Tongue (tissue), 1 donor: ENCODE measurements at regions not wholly inside any gene's neighbourhood (a gene's known extent, or its start where the extent isn't known, plus 50 kb on each side); places are given as distances from the start of the nearest gene placed in this dataset.
"Not testable (repeated sequence)": the region's sequence is repeated elsewhere in the genome, so short reads cannot be mapped to it uniquely, and the experiment has no call there.

Experiments used
- DNase-seq: peaks from one replicate; pipeline ENCODE4 v3.0.0-alpha.2; 2015

- DNase-seq: no peak
Observed at GRCh38 chr13:81117416-81117815, 776.5 kb upstream of the SPRY2 start.

DNA sequence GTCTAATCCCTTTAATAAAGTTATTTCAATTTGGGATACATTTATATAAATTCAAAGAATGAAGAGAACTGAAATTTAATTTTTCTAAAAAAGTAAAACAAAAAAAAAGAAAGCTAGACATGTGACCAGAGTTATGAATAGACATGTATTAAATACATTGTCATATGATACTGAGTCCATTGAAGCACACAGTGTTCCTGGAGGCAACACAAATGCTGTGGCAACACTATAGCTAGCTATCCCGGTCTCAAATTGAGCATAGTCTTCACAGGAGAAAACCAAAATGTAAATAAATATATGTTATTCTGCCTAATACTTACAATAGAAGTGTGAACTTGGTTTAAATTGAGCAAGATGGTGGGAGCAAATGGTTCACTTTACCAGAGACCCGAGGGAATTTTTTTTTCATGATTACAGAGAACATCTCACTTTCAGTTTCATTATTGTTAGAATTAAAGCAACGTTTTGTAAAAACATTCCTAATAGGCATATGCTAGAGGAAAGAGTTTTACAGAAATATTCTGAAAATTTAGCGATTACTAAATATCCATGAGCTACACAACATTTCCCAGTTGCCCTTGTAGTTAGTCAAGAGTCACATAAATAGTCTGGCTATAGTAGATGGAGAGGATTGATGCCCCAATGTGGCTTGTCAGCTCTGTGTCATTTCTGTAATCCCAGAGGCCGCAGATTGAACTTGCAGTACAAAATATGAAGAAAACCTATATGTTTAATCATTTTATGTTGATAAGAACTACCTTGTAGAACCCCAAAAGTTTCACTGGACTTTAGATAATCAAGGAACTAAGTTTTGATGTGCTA is 775.7 kb upstream of the SPRY2 start:
- no peak for DNase-seq

DNA sequence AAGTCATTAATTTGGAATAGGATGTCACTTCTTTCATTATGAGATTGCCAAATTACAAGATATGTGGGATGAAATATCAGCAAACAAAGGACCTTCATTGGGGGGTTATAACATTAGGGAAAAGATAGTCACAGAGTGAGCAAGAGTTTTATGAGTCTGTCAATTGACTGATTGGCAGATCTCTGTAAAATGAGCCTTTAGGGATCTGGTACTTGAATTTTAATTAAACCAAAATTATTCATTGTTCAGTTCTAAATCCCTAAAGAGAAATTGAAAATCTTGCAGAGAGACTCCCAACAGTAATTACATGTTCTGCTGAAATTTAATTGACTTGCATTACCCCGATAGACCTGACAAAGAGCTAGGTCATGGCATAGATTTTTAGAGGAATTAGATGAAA is 768.1 kb upstream of the SPRY2 start:
- DNase-seq: no peak

GRCh38 chr13:81106348-81106747 is 765.4 kb upstream of the SPRY2 start:
- no peak for DNase-seq

GRCh38 chr13:81104035-81104715 is 763.2 kb upstream of the SPRY2 start:
- no peak for DNase-seq

- DNase-seq: not testable (repeated sequence)
Observed at GRCh38 chr13:81102066-81102465, 761.1 kb upstream of the SPRY2 start.

GRCh38 chr13:81089371-81090157 is 748.6 kb upstream of the SPRY2 start:
- DNase-seq: peak; percentile 44

GRCh38 chr13:81080911-81081454 is 740.1 kb upstream of the SPRY2 start:
- no peak for DNase-seq

DNA sequence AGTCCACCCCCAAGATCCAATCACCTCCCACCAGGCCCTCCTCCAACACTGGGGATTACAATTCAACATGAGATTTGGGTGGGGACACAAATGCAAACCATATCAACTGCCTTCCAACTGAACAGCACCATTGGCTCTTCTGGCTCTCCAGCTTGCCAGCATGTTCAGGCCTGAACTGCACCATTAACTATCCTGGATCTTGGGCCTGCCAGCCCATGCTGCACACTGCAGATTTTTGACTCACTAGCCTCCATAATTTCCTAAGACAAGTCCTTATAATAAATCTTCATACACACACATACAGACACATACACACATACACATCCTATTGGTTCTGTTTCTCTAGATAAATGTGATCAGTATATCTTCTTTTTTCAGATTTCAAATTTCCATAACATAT is 737.1 kb upstream of the SPRY2 start:
- no peak for DNase-seq

DNA sequence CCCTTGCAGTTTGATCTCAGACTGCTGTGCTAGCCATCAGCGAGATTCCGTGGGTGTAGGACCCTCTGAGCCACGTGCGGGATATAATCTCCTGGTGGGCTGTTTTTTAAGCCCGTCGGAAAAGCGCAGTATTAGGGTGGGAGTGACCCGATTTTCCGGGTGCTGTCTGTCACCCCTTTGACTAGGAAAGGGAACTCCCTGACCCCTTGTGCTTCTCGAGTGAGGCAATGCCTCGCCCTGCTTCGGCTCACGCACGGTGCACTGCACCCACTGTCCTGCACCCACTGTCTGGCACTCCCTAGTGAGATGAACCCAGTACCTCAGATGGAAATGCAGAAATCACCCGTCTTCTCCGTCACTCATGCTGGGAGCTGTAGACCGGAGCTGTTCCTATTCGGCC is 728.9 kb upstream of the SPRY2 start:
- not testable (repeated sequence) for DNase-seq

GRCh38 chr13:81058916-81059290 is 718.0 kb upstream of the SPRY2 start:
- DNase-seq: no peak

GRCh38 chr13:81058211-81058915 is 717.4 kb upstream of the SPRY2 start:
- no peak for DNase-seq

GRCh38 chr13:81051873-81052272 is 710.9 kb upstream of the SPRY2 start:
- DNase-seq: peak; percentile 13

GRCh38 chr13:81048026-81048461 is 707.1 kb upstream of the SPRY2 start:
- DNase-seq: peak; percentile 31

DNA sequence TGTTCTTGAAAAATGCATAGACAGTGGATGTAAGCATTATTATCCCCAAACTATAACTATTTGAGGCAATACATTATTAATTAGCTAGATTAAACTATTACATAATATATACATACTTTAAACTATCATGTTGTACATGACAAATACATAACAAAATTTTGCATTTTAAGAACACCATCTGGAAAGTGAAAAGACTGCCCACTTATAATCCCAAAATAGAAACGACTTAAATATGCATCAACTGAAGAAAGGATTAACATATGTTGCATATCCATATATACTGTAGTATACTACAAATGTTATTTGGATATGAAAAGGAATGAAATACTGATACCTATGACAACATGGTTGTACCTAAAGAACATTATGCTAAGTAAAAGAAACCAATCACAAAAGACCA is 700.8 kb upstream of the SPRY2 start:
- DNase-seq: no peak

- DNase-seq: no peak
Observed at GRCh38 chr13:81031996-81032395, 691.1 kb upstream of the SPRY2 start.

GRCh38 chr13:81025091-81025490 is 684.2 kb upstream of the SPRY2 start:
- DNase-seq: no peak

DNA sequence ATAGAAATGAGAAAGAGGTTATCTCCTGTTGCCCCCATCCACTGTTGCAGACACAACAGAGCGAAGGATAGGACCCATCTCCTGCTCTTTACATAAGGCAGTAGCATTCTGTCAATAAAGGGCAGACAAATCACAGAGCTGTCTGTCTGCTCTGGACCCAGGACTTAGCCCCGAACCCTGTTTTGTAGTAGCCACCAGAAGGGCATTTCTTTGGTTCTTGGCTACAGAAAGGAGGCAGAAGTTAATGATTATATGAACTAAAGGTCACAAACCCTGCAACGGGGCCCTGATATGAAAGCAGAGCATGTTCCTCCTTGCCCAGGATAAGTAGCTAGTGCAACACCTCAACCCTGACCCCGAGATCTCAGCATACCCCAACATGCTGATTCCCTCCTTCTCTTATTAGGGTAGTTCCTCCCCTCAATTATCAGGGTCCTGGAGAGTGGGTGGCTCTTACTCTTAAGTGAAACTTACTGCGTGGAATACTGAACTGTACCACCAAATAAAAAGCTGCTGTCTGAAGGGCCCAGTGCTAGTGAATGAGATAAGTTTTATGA is 680.4 kb upstream of the SPRY2 start:
- no peak for DNase-seq

- no peak for DNase-seq
Observed at GRCh38 chr13:81020010-81020409, 679.1 kb upstream of the SPRY2 start.

GRCh38 chr13:81018936-81019335 is 678.0 kb upstream of the SPRY2 start:
- DNase-seq: no peak

GRCh38 chr13:81017513-81018152 is 676.7 kb upstream of the SPRY2 start:
- DNase-seq: peak; percentile 77
